NCI-H82 (cell line): ENCODE measurements at regions not wholly inside any gene's neighbourhood (a gene's known extent, or its start where the extent isn't known, plus 50 kb on each side); places are given as distances from the start of the nearest gene placed in this dataset.
A peak's percentile ranks its signal among the peaks of the same experiment; 100 is the strongest.
"Not testable (repeated sequence)": the region's sequence is repeated elsewhere in the genome, so short reads cannot be mapped to it uniquely, and the experiment has no call there.

ENCODE experiments used
- DNase-seq: peaks from one replicate; lab custom pipeline; 2025; lab: John Stamatoyannopoulos, UW

- DNase-seq = no peak
Observed at GRCh38 chr3:35394905-35395304, 244.4 kb upstream of the ARPP21 start.

GRCh38 chr3:35401671-35402070, 237.7 kb upstream of the ARPP21 start:
- no peak for DNase-seq

- peak; percentile 3 for DNase-seq
Observed at GRCh38 chr3:35404571-35404970, 234.8 kb upstream of the ARPP21 start.

GRCh38 chr3:35408882-35409281, 230.4 kb upstream of the ARPP21 start:
- no peak for DNase-seq

GRCh38 chr3:35409991-35410390, 229.3 kb upstream of the ARPP21 start:
- DNase-seq = no peak

GRCh38 chr3:35413483-35413882, 225.8 kb upstream of the ARPP21 start:
- no peak for DNase-seq

GRCh38 chr3:35417080-35417479, 222.2 kb upstream of the ARPP21 start:
- DNase-seq = no peak

GRCh38 chr3:35422101-35422500, 217.2 kb upstream of the ARPP21 start:
- no peak for DNase-seq

GRCh38 chr3:35422836-35423601, 216.3 kb upstream of the ARPP21 start:
- DNase-seq = no peak

GRCh38 chr3:35426366-35426958, 212.9 kb upstream of the ARPP21 start:
- no peak for DNase-seq

GRCh38 chr3:35437381-35437780, 201.9 kb upstream of the ARPP21 start:
- no peak for DNase-seq

GRCh38 chr3:35438101-35438500, 201.2 kb upstream of the ARPP21 start:
- DNase-seq = no peak

GRCh38 chr3:35439663-35440062, 199.7 kb upstream of the ARPP21 start:
- no peak for DNase-seq

- DNase-seq = no peak
Observed at GRCh38 chr3:35440826-35441225, 198.5 kb upstream of the ARPP21 start.

GRCh38 chr3:35446896-35447295, 192.4 kb upstream of the ARPP21 start:
- DNase-seq = no peak

- no peak for DNase-seq
Observed at GRCh38 chr3:35448121-35448520, 191.2 kb upstream of the ARPP21 start.

- no peak for DNase-seq
Observed at GRCh38 chr3:35448681-35449080, 190.6 kb upstream of the ARPP21 start.

- DNase-seq = not testable (repeated sequence)
Observed at GRCh38 chr3:35454819-35455218, 184.5 kb upstream of the ARPP21 start.

GRCh38 chr3:35473956-35474355, 165.4 kb upstream of the ARPP21 start:
- no peak for DNase-seq

- not testable (repeated sequence) for DNase-seq
Observed at GRCh38 chr3:35482566-35482965, 156.8 kb upstream of the ARPP21 start.

GRCh38 chr3:35483131-35483530, 156.2 kb upstream of the ARPP21 start:
- no peak for DNase-seq

- peak; percentile 6 for DNase-seq
Observed at GRCh38 chr3:35484929-35485530, 154.3 kb upstream of the ARPP21 start.

- DNase-seq = no peak
Observed at GRCh38 chr3:35486295-35486694, 153.0 kb upstream of the ARPP21 start.
